Gastrocnemius medialis (tissue), 4 donors: ENCODE measurements at regions not wholly inside any gene's neighbourhood (a gene's known extent, or its start where the extent isn't known, plus 50 kb on each side); places are given as distances from the start of the nearest gene placed in this dataset.

ENCODE experiments used
- CTCF ChIP-seq, 5 experiments: fragments of 450-650 bp in 3 of 5; fragments of 200-600 bp in 2 of 5; sonication (generic) in 2 of 5; IDR thresholded peaks in 4 of 5; conservative IDR thresholded peaks in 1 of 5; 1 replicate in 4 of 5; 2 replicates in 1 of 5; pipeline ENCODE4 v1.5.1; 2016 to 2019; ENCODE audit warnings: antibody characterized with exemption in 5 of 5, mild to moderate bottlenecking in 3 of 5, moderate library complexity in 3 of 5
- POLR2A ChIP-seq, 2 donors: fragments of 450-650 bp; IDR thresholded peaks; one replicate each; pipeline ENCODE4 v1.6.1; 2017; ENCODE audit warnings: antibody characterized with exemption in 2 of 2, mild to moderate bottlenecking in 2 of 2, moderate library complexity in 2 of 2

- TF ChIP-seq CTCF (IDR thresholded peaks at IDR 0.05 in 4 of 5, conservative IDR thresholded peaks at IDR 0.05 in 1 of 5) = no peak
- no peak for TF ChIP-seq POLR2A (IDR thresholded peaks at IDR 0.05)
These were observed 550.8 kb downstream of the TFAP2B start for GRCh38 chr6:51369485-51369884.
